HG03575 (cell line): ENCODE measurements at regions not wholly inside any gene's neighbourhood (a gene's known extent, or its start where the extent isn't known, plus 50 kb on each side); places are given as distances from the start of the nearest gene placed in this dataset.

Experiments
- ATAC-seq: cut with Tn5 transposase; IDR thresholded peaks from one replicate; pipeline ENCODE4 v1.9.1; 2021; ENCODE audit not compliant: unreplicated experiment, insufficient number of reproducible peaks, low FRiP score; ENCODE audit errors: extremely low read depth

GRCh38 chr6:83792846-83793245, 60.3 kb upstream of the RIPPLY2 start:
- ATAC-seq = no peak

DNA sequence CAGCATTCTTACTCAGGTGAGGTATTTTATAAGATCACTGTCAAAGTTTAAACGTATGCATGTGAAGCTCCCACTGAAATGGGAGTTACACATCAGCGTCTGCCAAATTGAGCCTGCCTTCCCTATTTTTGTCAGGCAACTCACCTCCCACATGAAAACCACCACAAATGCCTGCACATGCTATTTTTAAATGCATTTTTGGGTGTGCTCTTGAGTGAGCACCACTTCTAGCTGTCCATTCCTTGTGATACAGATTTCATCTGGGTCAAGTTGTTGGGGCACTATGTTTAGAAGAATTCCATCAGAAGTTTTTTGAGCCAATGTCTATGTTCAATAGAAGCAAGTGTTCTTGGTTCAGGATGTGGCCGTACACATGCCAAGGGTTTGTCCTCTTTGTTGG, 71.7 kb upstream of the RIPPLY2 start:
- ATAC-seq = no peak

GRCh38 chr6:83770910-83771309, 62.0 kb upstream of the SNAP91 start:
- peak; percentile 43 for ATAC-seq

DNA sequence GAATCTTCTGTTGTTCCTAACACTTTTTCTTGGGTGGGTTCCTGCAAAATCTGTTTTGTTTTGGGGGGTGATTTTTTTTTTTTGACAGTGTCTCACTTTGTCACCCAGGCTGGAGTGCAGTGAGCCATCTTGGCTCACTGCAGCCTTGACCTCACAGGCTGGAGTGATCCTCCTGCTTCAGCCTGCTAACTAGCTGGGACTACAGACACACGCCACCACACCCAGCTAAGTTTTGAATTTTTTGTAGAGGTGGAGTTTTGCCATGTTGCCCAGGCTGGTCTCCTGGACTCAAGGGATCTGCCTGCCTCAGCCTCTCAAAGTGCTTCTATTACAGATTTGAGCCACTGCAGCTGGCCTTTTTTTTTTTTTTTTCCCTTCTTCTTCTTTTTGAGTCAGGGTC, 60.5 kb upstream of the SNAP91 start:
- ATAC-seq = no peak

GRCh38 chr6:83767033-83767432, 58.1 kb upstream of the SNAP91 start:
- no peak for ATAC-seq
